B cell (primary cell): ENCODE measurements at regions not wholly inside any gene's neighbourhood (a gene's known extent, or its start where the extent isn't known, plus 50 kb on each side); places are given as distances from the start of the nearest gene placed in this dataset.

Experiments
- ATAC-seq: fragments of 200-7000 bp; cut with Tn5 transposase; one replicate; pipeline ENCODE4 v1.10.0; 2021; ENCODE audit warnings: low read depth, mild to moderate bottlenecking, moderate number of reproducible peaks, moderate library complexity
- CTCF ChIA-PET: fragments of 350-600 bp; sonication (Branson Sonifier 250); formaldehyde crosslinking; loops from one replicate; lab custom pipeline; 2021; ENCODE audit warnings: antibody characterized with exemption, inconsistent platforms; lab: Charles Lee
- POLR2A ChIA-PET: fragments of 350-600 bp; sonication (Branson Sonifier 250); formaldehyde crosslinking; loops from one replicate; lab custom pipeline; 2021; ENCODE audit warnings: antibody characterized with exemption; lab: Charles Lee
- DNase-seq: peaks from one replicate; pipeline ENCODE4 v3.0.0; 2013
- H2AFZ ChIP-seq: 2 replicates; pipeline ENCODE4 v1.6.1; 2012; ENCODE audit warnings: mild to moderate bottlenecking, low read depth, low read length; ENCODE audit not compliant: insufficient read depth, poor library complexity, severe bottlenecking
- H3K27ac ChIP-seq, 2 donors: 1 replicate in 1 of 2; 2 replicates in 1 of 2; pipeline ENCODE4 v1.5.1; 2012 to 2013; ENCODE audit warnings: low read length in 2 of 2, mild to moderate bottlenecking in 2 of 2, moderate library complexity in 1 of 2
- H3K27me3 ChIP-seq, 4 experiments: fragments of 200-600 bp in 1 of 4; sonication (generic) in 1 of 4; replicated peaks in 1 of 4; 1 replicate in 2 of 4; 2 replicates in 2 of 4; pipeline versions ENCODE4 v1.6.1 to v1.7.0; 2013 to 2016; ENCODE audit warnings: low read length in 3 of 4, mild to moderate bottlenecking in 2 of 4, mixed read lengths in 1 of 4, moderate library complexity in 1 of 4; ENCODE audit not compliant: insufficient read depth in 4 of 4, control insufficient read depth in 3 of 4; ENCODE audit errors: control extremely low read depth in 1 of 4
- H3K36me3 ChIP-seq, 2 experiments: replicated peaks in 1 of 2; 1 replicate in 1 of 2; 2 replicates in 1 of 2; pipeline versions ENCODE4 v1.6.1 to v1.7.1; 2013; ENCODE audit warnings: low read length in 1 of 2; ENCODE audit not compliant: insufficient read depth in 2 of 2, control insufficient read depth in 1 of 2; ENCODE audit errors: control extremely low read depth in 1 of 2, extremely low read depth in 1 of 2
- H3K4me1 ChIP-seq, 2 donors: fragments of 200-600 bp in 1 of 2; sonication (generic) in 1 of 2; 1 replicate in 1 of 2; 2 replicates in 1 of 2; pipeline versions ENCODE4 v1.5.1 to v1.6.1; 2013 to 2017; ENCODE audit warnings: low read length in 2 of 2; ENCODE audit not compliant: control insufficient read depth in 2 of 2, insufficient read depth in 2 of 2
- H3K4me2 ChIP-seq: replicated peaks from 2 replicates; pipeline ENCODE3; 2012; ENCODE audit warnings: mild to moderate bottlenecking, low read depth, low read length; ENCODE audit not compliant: poor library complexity, severe bottlenecking
- H3K4me3 ChIP-seq, 5 experiments: fragments of 200-600 bp in 1 of 5; sonication (generic) in 1 of 5; 1 replicate in 3 of 5; 2 replicates in 2 of 5; pipeline versions ENCODE4 v1.5.1 to v1.7.0; 2011 to 2016; ENCODE audit warnings: low read length in 4 of 5, mild to moderate bottlenecking in 4 of 5, low read depth in 2 of 5, control low read depth in 1 of 5, moderate library complexity in 1 of 5; ENCODE audit not compliant: insufficient read depth in 1 of 5; ENCODE audit errors: control extremely low read depth in 1 of 5, extremely low read depth in 1 of 5
- H3K79me2 ChIP-seq: fragments of 200-600 bp; sonication (generic); one replicate; pipeline ENCODE4 v1.6.0; 2016; ENCODE audit warnings: low read length; ENCODE audit not compliant: control insufficient read depth, insufficient read depth
- H3K9ac ChIP-seq: fragments of 200-600 bp; sonication (generic); 2 replicates; pipeline ENCODE4 v1.6.1; 2017; ENCODE audit warnings: mild to moderate bottlenecking, low read length, moderate library complexity
- H3K9me3 ChIP-seq, 3 donors: one replicate each; pipeline versions ENCODE4 v1.6.1 to v1.7.1; 2013; ENCODE audit warnings: low read length in 2 of 3; ENCODE audit not compliant: control insufficient read depth in 2 of 3, insufficient read depth in 1 of 3; ENCODE audit errors: control extremely low read depth in 1 of 3
- H4K20me1 ChIP-seq: 2 replicates; pipeline ENCODE4 v1.6.0; 2012; ENCODE audit warnings: mild to moderate bottlenecking, low read length; ENCODE audit not compliant: insufficient read depth, control insufficient read depth, poor library complexity, severe bottlenecking
- H3K27ac Mint-ChIP-seq: one replicate; pipeline ENCODE4 v1.8.0; 2021; ENCODE audit warnings: mixed read lengths
- H3K27me3 Mint-ChIP-seq: one replicate; pipeline ENCODE4 v1.8.0; 2021; ENCODE audit warnings: mixed read lengths
- H3K4me1 Mint-ChIP-seq: one replicate; pipeline ENCODE4 v1.8.0; 2021; ENCODE audit warnings: mixed read lengths
- H3K4me3 Mint-ChIP-seq: one replicate; pipeline ENCODE4 v1.8.0; 2021; ENCODE audit warnings: mixed read lengths
- H3K9me3 Mint-ChIP-seq: one replicate; pipeline ENCODE4 v1.8.0; 2022; ENCODE audit warnings: mixed read lengths; ENCODE audit not compliant: insufficient read depth
- CTCF ChIP-seq: fragments of 200-600 bp; IDR thresholded peaks from one replicate; pipeline ENCODE4 v1.8.0; 2022; ENCODE audit warnings: antibody characterized with exemption, mild to moderate bottlenecking
- EZH2 ChIP-seq: IDR thresholded peaks from 2 replicates; pipeline ENCODE4 v1.6.1; 2012; ENCODE audit warnings: borderline replicate concordance, low read depth, mild to moderate bottlenecking, moderate library complexity, low read length; ENCODE audit not compliant: insufficient read depth, poor library complexity, severe bottlenecking
- WGBS: methylation state at CpG from one replicate; pipeline ENCODE4 v1.1.5; 2013; ENCODE audit warnings: missing lambda C conversion rate; ENCODE audit not compliant: insufficient coverage; 5-methylcytosine and 5-hydroxymethylcytosine counted together
- intact Hi-C: fragments of 100-400 bp; cut with micrococcal nuclease; formaldehyde crosslinking; loops from one replicate; pipeline ENCODE4 v1.10.0; 2022

- H3K27me3 Mint-ChIP-seq: no peaks in the 10 kb centered on the region
- no peak overlapping the region for H3K4me3 Mint-ChIP-seq
- Histone ChIP-seq H3K4me2 (no peak overlapping the region), H3K27me3 (no peaks in the 10 kb centered on the region), H3K79me2 (no peaks in the 10 kb centered on the region), H3K9me3 (no peaks in the 10 kb centered on the region), H3K4me3 (no peak overlapping the region), H2AFZ (no peak overlapping the region), H3K36me3 (no peaks in the 10 kb centered on the region), H3K4me1 (no peaks in the 10 kb centered on the region), H3K9ac (no peak overlapping the region), H4K20me1 (no peaks in the 10 kb centered on the region), H3K27ac (no peak overlapping the region)
- no peak overlapping the region for H3K27ac Mint-ChIP-seq
- TF ChIP-seq CTCF (no peak), EZH2 (no peak)
- no peak for DNase-seq
- ChIA-PET CTCF (no interaction called here), POLR2A (no interaction called here)
- no peaks in the 10 kb centered on the region for H3K4me1 Mint-ChIP-seq
- H3K9me3 Mint-ChIP-seq: no peaks in the 10 kb centered on the region
- WGBS: no CpG with 5 or more reads among the region's 2 CpGs
- intact Hi-C loops: no loop called here
- ATAC-seq: no peak
Measured at GRCh38 chr5:130365956-130366355, 461.7 kb downstream of the CHSY3 start.

DNA sequence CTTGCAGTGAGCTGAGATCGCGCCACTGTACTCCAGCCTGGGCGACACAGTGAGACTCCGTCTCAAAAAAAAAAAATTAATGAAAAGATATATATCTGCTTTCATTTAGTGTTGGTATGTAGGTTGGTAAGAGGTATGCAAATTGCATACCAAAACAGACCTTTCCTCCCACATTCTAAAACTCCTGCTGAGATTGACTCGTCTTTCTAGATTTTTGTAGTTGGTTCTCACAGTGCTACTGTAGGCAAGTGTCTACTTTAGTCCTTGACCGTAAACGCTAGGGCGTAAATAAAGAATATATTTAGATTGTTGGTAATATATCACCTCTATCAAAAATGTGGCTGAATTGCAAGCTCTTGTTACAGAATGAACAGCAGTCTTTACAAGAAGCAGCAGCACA lies 445.9 kb downstream of the CHSY3 start:
- no peak for DNase-seq
- no peak overlapping the region for H3K4me2 ChIP-seq
- Mint-ChIP-seq H3K27me3 (no peaks in the 10 kb centered on the region), H3K9me3 (no peaks in the 10 kb centered on the region), H3K4me3 (no peak overlapping the region), H3K4me1 (no peaks in the 10 kb centered on the region), H3K27ac (no peak overlapping the region)
- H3K9ac ChIP-seq: no peak overlapping the region
- POLR2A ChIA-PET: no interaction called here
- no peaks in the 10 kb centered on the region for H3K79me2 ChIP-seq
- intact Hi-C loops: no loop called here
- H3K27me3 ChIP-seq: no peaks in the 10 kb centered on the region
- peaks cover 0 to 2% (median 0%) of the 10 kb centered on the region in 3 donors for H3K9me3 ChIP-seq
- CTCF ChIA-PET: no interaction called here
- H4K20me1 ChIP-seq: no peaks in the 10 kb centered on the region
- no CpG with 5 or more reads among the region's 8 CpGs for WGBS
- H3K36me3 ChIP-seq: no peaks in the 10 kb centered on the region
- H3K27ac ChIP-seq: no peak overlapping the region
- no peak overlapping the region for H2AFZ ChIP-seq
- H3K4me3 ChIP-seq: no peak overlapping the region
- no peak for ATAC-seq
- H3K4me1 ChIP-seq: no peaks in the 10 kb centered on the region
- no peak for TF ChIP-seq EZH2
- no peak for TF ChIP-seq CTCF
